Stomach (tissue), 8 donors: ENCODE measurements at regions not wholly inside any gene's neighbourhood (a gene's known extent, or its start where the extent isn't known, plus 50 kb on each side); places are given as distances from the start of the nearest gene placed in this dataset.

Experiments used
- DNase-seq, 2 donors: peaks; one replicate each; pipeline versions ENCODE4 v3.0.0 to v3.0.0-alpha.2; 2013 to 2019
- H3K27ac ChIP-seq, 5 donors: fragments of 200-600 bp in 4 of 5; sonication (generic) in 4 of 5; one replicate each; pipeline ENCODE4 v1.5.1; 2013 to 2019; ENCODE audit warnings: mild to moderate bottlenecking in 1 of 5, moderate library complexity in 1 of 5
- H3K27me3 ChIP-seq, 3 donors: fragments of 200-600 bp; sonication (generic); one replicate each; pipeline ENCODE4 v1.5.1; 2017 to 2019; ENCODE audit warnings: mixed run types in 1 of 3
- H3K36me3 ChIP-seq, 4 donors: fragments of 200-600 bp; sonication (generic); 1 replicate in 3 of 4; 2 replicates in 1 of 4; pipeline ENCODE4 v1.5.1; 2016 to 2019
- H3K4me1 ChIP-seq, 4 donors: fragments of 200-600 bp; sonication (generic); one replicate each; pipeline ENCODE4 v1.5.1; 2016 to 2019
- H3K4me3 ChIP-seq, 4 donors: fragments of 200-600 bp; sonication (generic) in 3 of 4; one replicate each; pipeline ENCODE4 v1.5.1; 2016 to 2019; ENCODE audit warnings: mild to moderate bottlenecking in 1 of 4
- H3K9me3 ChIP-seq, 4 donors: fragments of 200-600 bp; sonication (generic); one replicate each; pipeline ENCODE4 v1.5.1; 2016 to 2019
- CTCF ChIP-seq, 7 experiments: fragments of 450-650 bp in 4 of 7; fragments of 200-600 bp in 3 of 7; sonication (generic) in 3 of 7; IDR thresholded peaks; one replicate each; pipeline ENCODE4 v1.5.1; 2016 to 2019; ENCODE audit warnings: antibody characterized with exemption in 7 of 7, control low read depth in 2 of 7, mild to moderate bottlenecking in 1 of 7
- EP300 ChIP-seq: sonication (generic); formaldehyde crosslinking; IDR thresholded peaks from one replicate; pipeline ENCODE4 v1.6.1; 2017; ENCODE audit warnings: antibody characterized with exemption
- POLR2A ChIP-seq, 4 donors: fragments of 450-650 bp; IDR thresholded peaks; one replicate each; pipeline ENCODE4 v1.6.1; 2016; ENCODE audit warnings: antibody characterized with exemption in 4 of 4, control low read depth in 2 of 4, mild to moderate bottlenecking in 1 of 4, moderate library complexity in 1 of 4
- POLR2AphosphoS5 ChIP-seq, 3 donors: sonication (generic); formaldehyde crosslinking; IDR thresholded peaks; one replicate each; pipeline ENCODE4 v1.6.1; 2016; ENCODE audit warnings: antibody characterized with exemption in 3 of 3
- WGBS, 5 donors: extraction: QIAGEN DNeasy Blood & Tissue Kit in 3 of 5; methylation state at CpG; one replicate each; pipeline versions ENCODE4 v1.1.5 to v1.1.7; 2013 to 2018; 5-methylcytosine and 5-hydroxymethylcytosine counted together
- intact Hi-C: fragments of 100-400 bp; cut with DNase I; formaldehyde crosslinking; loops from one replicate; pipeline ENCODE4 v1.15.1; 2023; ENCODE audit warnings: low total_unique reads
- donor health status: healthy with polysubstance abuse.
- donor health status: Bipolar disorder and iron deficiency.
- donor health status: healthy.

DNA sequence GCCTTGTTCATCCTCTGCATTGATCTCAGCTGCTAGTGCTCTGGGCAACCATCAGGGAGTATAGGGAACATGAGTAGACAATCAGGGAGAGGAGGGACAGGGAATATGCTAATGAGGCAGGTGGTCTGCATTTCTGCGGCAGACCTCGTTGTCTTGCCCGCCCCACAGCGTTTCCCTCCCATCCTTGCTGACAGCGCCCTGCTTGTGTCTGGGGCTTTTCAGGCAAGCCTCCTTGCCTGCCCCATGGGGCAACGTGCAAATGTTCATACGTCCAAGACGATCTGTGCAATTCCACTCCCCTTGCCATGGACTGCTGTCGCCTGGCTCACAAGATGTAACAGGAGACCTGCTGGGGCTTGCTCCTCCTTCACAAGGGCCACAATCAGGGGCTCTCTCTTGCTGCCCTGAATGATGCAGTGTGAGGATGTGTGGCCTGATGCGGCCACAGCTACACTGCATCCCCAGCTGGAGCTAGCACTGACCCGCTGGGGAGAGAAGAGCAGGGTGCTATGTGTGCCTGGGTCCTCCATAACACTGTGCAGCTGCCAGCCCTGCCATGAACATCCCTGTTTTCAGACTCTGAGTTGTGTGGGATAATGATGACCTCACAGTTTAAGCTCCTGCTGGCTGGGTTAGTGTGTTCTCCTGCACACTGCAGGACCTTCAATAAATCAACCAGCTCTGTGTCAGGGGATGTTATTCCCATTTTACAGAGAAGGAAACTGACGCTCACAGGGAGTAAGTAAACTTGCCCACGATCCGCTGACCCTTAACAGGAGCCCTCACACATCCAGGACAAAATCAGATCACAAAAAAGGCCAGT is 211.3 kb downstream of the KLF13 start:
- Histone ChIP-seq H3K4me1 (no peaks in the 10 kb centered on the region), H3K4me3 (no peak overlapping the region), H3K36me3 (no peaks in the 10 kb centered on the region), H3K27me3 (peaks cover 0 to 3% (median 0%) of the 10 kb centered on the region in 3 donors), H3K27ac (no peak overlapping the region), H3K9me3 (no peaks in the 10 kb centered on the region)
- no peak for DNase-seq
- intact Hi-C loops: no loop called here
- TF ChIP-seq CTCF (IDR thresholded peaks at IDR 0.05) (no peak), EP300 (no peak), POLR2A (IDR thresholded peaks at IDR 0.05) (no peak)
- 77 to 86% (median 84%) methylated on average over 13 to 14 of the region's 14 CpGs for WGBS, 5 donors

DNA sequence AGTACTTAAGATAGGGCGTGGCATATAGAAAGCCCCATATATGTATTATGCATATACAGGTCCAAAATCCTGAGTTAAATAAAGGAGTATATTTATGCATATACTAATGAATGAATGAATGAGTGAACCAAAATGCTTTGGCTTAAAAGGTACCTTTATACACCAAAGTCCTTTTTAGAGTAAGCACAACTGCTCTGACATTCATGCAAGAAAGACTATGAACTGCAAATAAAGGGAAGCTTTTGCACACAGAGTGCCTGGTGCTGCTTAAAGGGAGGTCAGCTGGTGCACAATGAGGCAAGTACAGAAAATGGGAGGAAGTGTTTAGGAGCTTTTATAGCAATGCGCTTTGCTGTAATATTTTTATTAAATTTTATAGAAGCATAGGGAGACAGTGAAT is 214.0 kb downstream of the KLF13 start:
- intact Hi-C loops: no loop called here
- no peaks in the 10 kb centered on the region for H3K36me3 ChIP-seq
- 89 to 99% (median 93%) methylated on average over 2 of the region's 2 CpGs for WGBS, 5 donors
- no peak overlapping the region for H3K4me3 ChIP-seq
- no peaks in the 10 kb centered on the region for H3K4me1 ChIP-seq
- H3K9me3 ChIP-seq: no peaks in the 10 kb centered on the region
- no peak for TF ChIP-seq POLR2AphosphoS5 (IDR thresholded peaks at IDR 0.05)
- no peak for TF ChIP-seq EP300
- no peak for TF ChIP-seq POLR2A (IDR thresholded peaks at IDR 0.05)
- TF ChIP-seq CTCF (IDR thresholded peaks at IDR 0.05): no peak
- no peak overlapping the region for H3K27ac ChIP-seq
- no peak for DNase-seq
- H3K27me3 ChIP-seq: peaks cover 0 to 3% (median 0%) of the 10 kb centered on the region in 3 donors

DNA sequence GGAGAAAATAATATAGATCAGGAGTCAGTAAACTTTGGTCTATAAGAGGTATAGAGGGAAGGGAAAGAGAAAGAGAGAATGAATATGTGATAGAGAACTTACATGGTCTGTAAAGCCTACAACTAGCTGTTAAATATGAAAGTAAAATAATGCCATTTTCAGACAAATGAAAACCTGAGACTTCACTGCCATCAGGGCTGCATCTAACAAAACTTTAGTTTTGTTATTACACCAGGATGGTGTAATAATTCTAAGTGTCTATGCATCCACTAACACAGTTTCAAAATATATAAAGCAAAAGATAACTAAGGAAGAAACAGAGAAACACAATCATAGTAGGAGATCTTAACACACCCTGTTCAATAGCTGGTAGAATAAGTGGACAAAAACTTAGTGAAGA is 217.7 kb downstream of the KLF13 start:
- no peaks in the 10 kb centered on the region for H3K9me3 ChIP-seq
- intact Hi-C loops: no loop called here
- H3K27me3 ChIP-seq: peaks cover 0 to 3% (median 0%) of the 10 kb centered on the region in 3 donors
- TF ChIP-seq POLR2AphosphoS5 (IDR thresholded peaks at IDR 0.05) (no peak), EP300 (no peak), POLR2A (IDR thresholded peaks at IDR 0.05) (no peak), CTCF (IDR thresholded peaks at IDR 0.05) (no peak)
- H3K27ac ChIP-seq: no peak overlapping the region
- no peak for DNase-seq
- no peak overlapping the region for H3K4me3 ChIP-seq
- no peaks in the 10 kb centered on the region for H3K4me1 ChIP-seq
- no peaks in the 10 kb centered on the region for H3K36me3 ChIP-seq

- TF ChIP-seq POLR2A (IDR thresholded peaks at IDR 0.05) (no peak), EP300 (no peak), CTCF (IDR thresholded peaks at IDR 0.05) (no peak), POLR2AphosphoS5 (IDR thresholded peaks at IDR 0.05) (no peak)
- intact Hi-C loops: no loop called here
- Histone ChIP-seq H3K9me3 (no peaks in the 10 kb centered on the region), H3K27ac (no peak overlapping the region), H3K4me1 (no peaks in the 10 kb centered on the region), H3K4me3 (no peak overlapping the region), H3K36me3 (no peaks in the 10 kb centered on the region), H3K27me3 (peaks cover 0 to 3% (median 0%) of the 10 kb centered on the region in 3 donors)
- DNase-seq: no peak
These were observed 218.6 kb downstream of the KLF13 start for GRCh38 chr15:31545257-31545656.
